AG04450 (cell line): ENCODE measurements at regions not wholly inside any gene's neighbourhood (a gene's known extent, or its start where the extent isn't known, plus 50 kb on each side); places are given as distances from the start of the nearest gene placed in this dataset.

Experiments
- CTCF ChIA-PET: fragments of 300-600, 350-600 bp; formaldehyde crosslinking; extraction: SDS; loops from one replicate; lab custom pipeline; 2022; ENCODE audit warnings: antibody characterized with exemption, inconsistent platforms; lab: Charles Lee
- POLR2A ChIA-PET: fragments of 350-600 bp; formaldehyde crosslinking; extraction: SDS; loops from one replicate; lab custom pipeline; 2021; ENCODE audit warnings: antibody characterized with exemption, inconsistent platforms; lab: Yijun Ruan, JAX
- DNase-seq: peaks from one replicate; pipeline ENCODE4 v3.0.0-alpha.2; 2011; ENCODE audit warnings: low read depth, low spot score
- H3K27ac ChIP-seq: one replicate; pipeline ENCODE4 v1.5.1; 2012; ENCODE audit warnings: low read depth, low read length, control low read depth
- H3K27me3 ChIP-seq: one replicate; pipeline ENCODE4 v1.6.0; 2012; ENCODE audit warnings: low read length; ENCODE audit not compliant: control insufficient read depth, insufficient read depth
- H3K4me3 ChIP-seq: 2 replicates; pipeline ENCODE4 v1.5.1; 2011; ENCODE audit warnings: mild to moderate bottlenecking, low read depth, low read length, control low read depth
- H3K9me3 ChIP-seq: 2 replicates; pipeline ENCODE4 v1.5.1; 2012; ENCODE audit warnings: low read length; ENCODE audit not compliant: control insufficient read depth, insufficient read depth
- TF ChIP-seq, protein P1 (sequence below): IDR thresholded peaks from 2 replicates; pipeline ENCODE4 v1.5.1; 2011; ENCODE audit warnings: low read depth, low read length, control low read depth, inconsistent platforms

DNA sequence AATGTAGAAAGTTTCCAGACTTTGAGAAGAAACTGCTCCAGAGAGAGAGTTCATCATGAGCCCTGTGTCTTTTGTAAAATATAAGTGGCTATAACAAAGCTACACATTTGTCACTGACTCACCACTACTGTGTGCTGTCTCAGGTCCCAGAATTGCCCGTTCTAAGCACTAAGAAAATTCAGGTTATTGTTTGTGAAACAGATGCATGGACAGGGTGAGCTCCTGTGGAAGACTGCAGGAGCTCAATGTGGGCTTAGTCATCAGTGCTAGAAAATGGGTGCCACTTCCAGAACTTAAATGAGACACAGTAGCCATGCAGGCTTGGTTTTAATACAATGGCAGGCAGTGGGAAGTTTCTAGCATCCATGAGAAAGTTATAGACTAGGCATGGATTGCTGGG, 251.4 kb upstream of the RBMY1B start:
- CTCF ChIA-PET, result no interaction called here
- no peak for DNase-seq
- TF ChIP-seq, protein P1, sequence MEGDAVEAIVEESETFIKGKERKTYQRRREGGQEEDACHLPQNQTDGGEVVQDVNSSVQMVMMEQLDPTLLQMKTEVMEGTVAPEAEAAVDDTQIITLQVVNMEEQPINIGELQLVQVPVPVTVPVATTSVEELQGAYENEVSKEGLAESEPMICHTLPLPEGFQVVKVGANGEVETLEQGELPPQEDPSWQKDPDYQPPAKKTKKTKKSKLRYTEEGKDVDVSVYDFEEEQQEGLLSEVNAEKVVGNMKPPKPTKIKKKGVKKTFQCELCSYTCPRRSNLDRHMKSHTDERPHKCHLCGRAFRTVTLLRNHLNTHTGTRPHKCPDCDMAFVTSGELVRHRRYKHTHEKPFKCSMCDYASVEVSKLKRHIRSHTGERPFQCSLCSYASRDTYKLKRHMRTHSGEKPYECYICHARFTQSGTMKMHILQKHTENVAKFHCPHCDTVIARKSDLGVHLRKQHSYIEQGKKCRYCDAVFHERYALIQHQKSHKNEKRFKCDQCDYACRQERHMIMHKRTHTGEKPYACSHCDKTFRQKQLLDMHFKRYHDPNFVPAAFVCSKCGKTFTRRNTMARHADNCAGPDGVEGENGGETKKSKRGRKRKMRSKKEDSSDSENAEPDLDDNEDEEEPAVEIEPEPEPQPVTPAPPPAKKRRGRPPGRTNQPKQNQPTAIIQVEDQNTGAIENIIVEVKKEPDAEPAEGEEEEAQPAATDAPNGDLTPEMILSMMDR, result no peak
- H3K9me3 ChIP-seq, result no peaks in the 10 kb centered on the region
- POLR2A ChIA-PET, result no interaction called here
- no peak overlapping the region for H3K4me3 ChIP-seq
- no peak overlapping the region for H3K27ac ChIP-seq
- H3K27me3 ChIP-seq, result no peaks in the 10 kb centered on the region

DNA sequence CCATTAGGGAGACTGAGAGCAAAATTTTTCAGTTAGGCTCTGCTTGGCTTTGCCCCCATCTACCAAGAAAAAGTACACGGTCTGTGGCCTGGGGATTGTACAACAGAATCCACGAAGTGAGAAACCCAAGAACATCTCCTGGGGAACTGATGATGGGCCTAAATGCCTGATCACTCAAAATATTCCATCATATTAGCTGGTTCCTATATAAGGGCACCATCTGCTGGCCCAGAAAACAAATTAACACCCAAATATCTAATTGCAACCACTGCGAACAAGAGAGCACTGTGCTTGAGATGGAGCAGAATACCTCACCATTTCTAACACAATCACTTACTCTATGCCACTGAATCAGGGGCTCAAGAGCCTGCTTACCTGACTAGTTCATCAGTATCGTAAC, 250.8 kb upstream of the RBMY1B start:
- no peak overlapping the region for H3K27ac ChIP-seq
- no peaks in the 10 kb centered on the region for H3K27me3 ChIP-seq
- CTCF ChIA-PET, result no interaction called here
- TF ChIP-seq, protein P1, result no peak
- H3K4me3 ChIP-seq, result no peak overlapping the region
- no peaks in the 10 kb centered on the region for H3K9me3 ChIP-seq
- DNase-seq, result no peak
- POLR2A ChIA-PET, result no interaction called here

DNA sequence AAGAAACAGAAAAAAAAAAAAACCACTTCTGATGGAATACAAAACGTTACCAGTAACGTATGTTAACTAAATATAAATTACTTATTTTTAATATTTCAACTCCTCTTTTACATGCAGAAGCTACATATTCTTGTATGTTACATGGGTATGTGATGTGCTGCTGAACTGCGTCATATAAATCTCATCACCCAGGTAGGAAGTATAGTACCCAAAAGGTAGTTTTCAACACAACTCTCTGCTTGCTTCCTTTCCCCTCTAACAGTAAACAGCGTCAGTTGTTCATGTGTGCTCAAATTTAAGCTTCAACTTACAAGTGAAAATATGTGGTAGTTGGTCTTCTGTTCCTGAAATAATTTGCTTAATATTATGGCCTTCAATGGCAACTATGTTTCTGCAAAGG, 250.0 kb upstream of the RBMY1B start:
- Histone ChIP-seq H3K4me3 (no peak overlapping the region), H3K27me3 (no peaks in the 10 kb centered on the region), H3K27ac (no peak overlapping the region), H3K9me3 (no peaks in the 10 kb centered on the region)
- POLR2A ChIA-PET, result no interaction called here
- TF ChIP-seq, protein P1, result no peak
- no peak for DNase-seq
- CTCF ChIA-PET, result no interaction called here

DNA sequence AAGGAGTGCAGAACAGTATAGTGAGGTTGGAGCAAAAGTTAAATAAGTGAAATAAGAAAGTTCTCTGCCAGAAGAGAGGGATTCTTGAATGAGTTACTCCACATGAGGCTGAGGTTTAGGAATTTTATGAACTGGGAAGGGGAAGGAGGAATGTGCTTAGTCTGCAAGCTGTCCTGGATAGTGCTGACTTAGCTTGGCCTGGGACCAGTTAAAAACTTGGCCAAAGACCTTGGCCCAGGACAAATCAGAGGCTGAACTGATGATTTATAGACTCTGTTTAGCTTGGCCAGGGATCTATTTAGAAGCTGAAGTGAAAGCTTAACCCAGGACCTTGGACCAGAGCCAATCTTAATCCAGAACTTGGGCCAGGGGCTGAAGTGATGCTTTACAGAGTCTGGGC, 244.4 kb upstream of the RBMY1B start:
- ChIA-PET POLR2A (no interaction called here), CTCF (no interaction called here)
- H3K27ac ChIP-seq, result no peak overlapping the region
- DNase-seq, result no peak
- H3K27me3 ChIP-seq, result no peaks in the 10 kb centered on the region
- no peak overlapping the region for H3K4me3 ChIP-seq
- TF ChIP-seq, protein P1, result no peak
- no peaks in the 10 kb centered on the region for H3K9me3 ChIP-seq

DNA sequence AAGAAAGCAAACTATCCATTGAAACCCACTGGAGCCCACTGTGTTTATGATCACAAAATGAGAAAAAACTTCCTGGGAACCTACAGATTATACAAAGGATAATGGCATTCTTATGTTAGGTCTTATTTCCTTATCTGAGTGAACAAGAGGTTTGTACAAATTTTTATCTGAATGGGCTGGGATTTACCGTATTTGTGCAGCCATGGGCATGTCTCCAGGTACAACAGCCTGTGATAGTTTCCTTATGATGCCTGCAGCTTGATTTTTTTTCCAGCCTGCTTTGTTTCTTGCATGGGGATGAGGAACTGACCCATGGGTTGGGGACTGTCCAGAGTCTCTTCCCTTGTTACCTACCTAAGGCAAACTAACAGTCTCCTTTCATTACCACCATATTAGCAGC, 244.0 kb upstream of the RBMY1B start:
- TF ChIP-seq, protein P1, result no peak
- no peak for DNase-seq
- POLR2A ChIA-PET, result no interaction called here
- no peaks in the 10 kb centered on the region for H3K9me3 ChIP-seq
- H3K27ac ChIP-seq, result no peak overlapping the region
- no peak overlapping the region for H3K4me3 ChIP-seq
- CTCF ChIA-PET, result no interaction called here
- H3K27me3 ChIP-seq, result no peaks in the 10 kb centered on the region
